ENCODE measurements at regions not wholly inside any gene's neighbourhood (a gene's known extent, or its start where the extent isn't known, plus 50 kb on each side); places are given as distances from the start of the nearest gene placed in this dataset.
A peak's percentile ranks its signal among the peaks of the same experiment; 100 is the strongest.

DNA sequence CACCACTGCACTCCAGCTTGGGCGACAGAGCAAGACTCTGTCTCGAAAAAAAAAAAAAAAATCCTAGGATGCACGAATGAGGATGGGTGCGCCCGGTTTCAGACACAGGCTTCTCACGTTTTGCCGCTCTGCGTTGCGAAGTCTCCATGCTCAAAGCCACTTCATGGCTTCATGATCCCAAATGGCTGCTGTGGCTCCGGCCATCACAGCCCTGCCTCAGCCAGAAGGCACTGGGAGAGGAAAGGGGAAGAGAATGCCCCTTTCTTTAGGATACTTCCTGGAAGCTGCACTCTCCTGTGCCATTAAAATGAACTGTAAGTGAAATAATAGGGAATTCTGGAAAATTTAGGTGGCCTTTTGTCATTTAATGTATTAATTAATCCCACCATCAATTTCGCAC, 116.4 kb upstream of the ANO1 start:
- 87% methylated on average over 11 of the region's 11 CpGs for WGBS (ENCODE audit: missing lambda C conversion rate)
- H3K4me1 ChIP-seq = peaks cover 19% of the 10 kb centered on the region
- CTCF ChIA-PET = interaction anchor here (0.6 to 4.5 kb wide), 6 partner anchors 10 to 234 kb away, joined by 3 to 18 read pairs (median 6); no protein-coding TSS in a partner anchor
- FAIRE-seq = no peak
- peak overlapping the region; percentile 40 to 52; a peak in 2 of 6 replicates for H3K27ac ChIP-seq
- H3K9me3 ChIP-seq = peaks cover 18% of the 10 kb centered on the region; the same call in 2 of the 3 replicates
- H3K4me2 ChIP-seq = no peak overlapping the region
- DNase-seq (ENCODE audit: low read depth in 1 of 2, low spot score in 1 of 2) = no peak
- H3K4me3 ChIP-seq = no peak overlapping the region
- POLR2A ChIA-PET = no interaction called here
- no peak for ATAC-seq
- TF ChIP-seq PHF8 (IDR thresholded peaks at IDR 0.05; ENCODE audit: borderline replicate concordance, low read depth) (no peak), NPAS2 (CRISPR knock-in tag; IDR thresholded peaks at IDR 0.05; ENCODE audit: borderline replicate concordance) (no peak), ESRRA (IDR thresholded peaks at IDR 0.05; ENCODE audit: borderline replicate concordance, low read length) (no peak), ZFP36 (IDR thresholded peaks at IDR 0.05; ENCODE audit: borderline replicate concordance, partially characterized antibody) (no peak), TFCP2L1 (CRISPR knock-in tag; IDR thresholded peaks at IDR 0.05) (no peak), MYC (IDR thresholded peaks at IDR 0.05; ENCODE audit: borderline replicate concordance, low read length) (no peak), HDAC2 (IDR thresholded peaks at IDR 0.05) (no peak), FOXS1 (CRISPR knock-in tag; IDR thresholded peaks at IDR 0.05) (no peak), HOXB5 (CRISPR knock-in tag; IDR thresholded peaks at IDR 0.05) (no peak), SREBF2 (IDR thresholded peaks at IDR 0.05) (no peak), RARB (CRISPR knock-in tag; IDR thresholded peaks at IDR 0.05) (no peak), HOXB13 (CRISPR knock-in tag; IDR thresholded peaks at IDR 0.05; ENCODE audit: low read depth) (no peak), RCOR1 (IDR thresholded peaks at IDR 0.05; ENCODE audit: low read depth, low read length) (no peak), ATOH8 (CRISPR knock-in tag; IDR thresholded peaks at IDR 0.05; ENCODE audit: low read depth) (no peak), SMC3 (IDR thresholded peaks at IDR 0.05) (no peak), TP53 (CRISPR knock-in tag; IDR thresholded peaks at IDR 0.05) (no peak), EP300 (IDR thresholded peaks at IDR 0.05) (no peak), CHD4 (IDR thresholded peaks at IDR 0.05; ENCODE audit: borderline replicate concordance) (no peak)
- TF ChIP-seq, protein P1, sequence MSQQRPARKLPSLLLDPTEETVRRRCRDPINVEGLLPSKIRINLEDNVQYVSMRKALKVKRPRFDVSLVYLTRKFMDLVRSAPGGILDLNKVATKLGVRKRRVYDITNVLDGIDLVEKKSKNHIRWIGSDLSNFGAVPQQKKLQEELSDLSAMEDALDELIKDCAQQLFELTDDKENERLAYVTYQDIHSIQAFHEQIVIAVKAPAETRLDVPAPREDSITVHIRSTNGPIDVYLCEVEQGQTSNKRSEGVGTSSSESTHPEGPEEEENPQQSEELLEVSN (IDR thresholded peaks at IDR 0.05; ENCODE audit: borderline replicate concordance, low read depth) = no peak
- TF ChIP-seq, protein P2, sequence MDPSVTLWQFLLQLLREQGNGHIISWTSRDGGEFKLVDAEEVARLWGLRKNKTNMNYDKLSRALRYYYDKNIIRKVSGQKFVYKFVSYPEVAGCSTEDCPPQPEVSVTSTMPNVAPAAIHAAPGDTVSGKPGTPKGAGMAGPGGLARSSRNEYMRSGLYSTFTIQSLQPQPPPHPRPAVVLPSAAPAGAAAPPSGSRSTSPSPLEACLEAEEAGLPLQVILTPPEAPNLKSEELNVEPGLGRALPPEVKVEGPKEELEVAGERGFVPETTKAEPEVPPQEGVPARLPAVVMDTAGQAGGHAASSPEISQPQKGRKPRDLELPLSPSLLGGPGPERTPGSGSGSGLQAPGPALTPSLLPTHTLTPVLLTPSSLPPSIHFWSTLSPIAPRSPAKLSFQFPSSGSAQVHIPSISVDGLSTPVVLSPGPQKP (IDR thresholded peaks at IDR 0.05; ENCODE audit: low read depth, low read length) = no peak

DNA sequence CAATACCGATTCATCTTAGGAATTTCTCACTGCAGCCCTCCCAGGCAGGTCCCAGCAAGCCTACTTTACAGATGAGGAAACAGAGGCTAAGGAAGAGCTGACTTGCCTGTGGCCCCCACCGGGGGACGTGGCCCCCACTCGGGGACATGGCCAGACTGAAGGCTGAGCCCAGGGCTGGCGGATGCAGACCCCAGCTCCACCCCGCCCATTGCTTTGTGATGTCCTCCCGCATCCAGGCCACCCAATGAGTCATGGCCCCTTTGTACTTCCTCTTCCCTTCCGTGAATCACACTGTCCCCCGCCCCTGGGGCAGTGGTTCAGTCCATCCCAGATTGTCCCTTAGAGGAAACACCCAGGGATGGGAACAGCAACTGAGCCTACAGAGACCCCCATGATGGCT, 116.0 kb upstream of the ANO1 start:
- Histone ChIP-seq H3K4me1 (peaks cover 16% of the 10 kb centered on the region; the same call in 2 of the 3 replicates), H3K4me2 (0 out of 3 replicates have a peak overlapping the region, but pooled peaks have one; percentile 8), H3K4me3 (no peak overlapping the region), H3K9me3 (peaks cover 18% of the 10 kb centered on the region; the same call in 2 of the 3 replicates), H3K27ac (peak overlapping the region; percentile 40 to 52; a peak in 4 of 6 replicates)
- ATAC-seq (peak; percentile 48 to 68; a peak in 3 of 6 replicates), DNase-seq (ENCODE audit: low read depth in 1 of 2, low spot score in 1 of 2) (peak; percentile 59 to 67), FAIRE-seq (no peak)
- POLR2A ChIA-PET = no interaction called here
- CTCF ChIA-PET = interaction anchor here (0.5 to 4.5 kb wide), 6 partner anchors 11 to 1620 kb away, joined by 3 to 18 read pairs (median 5); no protein-coding TSS in a partner anchor
- WGBS (ENCODE audit: missing lambda C conversion rate) = 31% methylated on average over 9 of the region's 9 CpGs
- TF ChIP-seq RAD21 (conservative IDR thresholded peaks at IDR 0.05 in 1 of 2, IDR thresholded peaks at IDR 0.05 in 1 of 2) = no peak
- TF ChIP-seq FOSL2 (IDR thresholded peaks at IDR 0.05) = no peak
- peak; percentile 74 for TF ChIP-seq FOSL2 (CRISPR knock-in tag; IDR thresholded peaks at IDR 0.05)

Measured in A549 (cell line).